IMR-90 (cell line): ENCODE measurements at regions not wholly inside any gene's neighbourhood (a gene's known extent, or its start where the extent isn't known, plus 50 kb on each side); places are given as distances from the start of the nearest gene placed in this dataset.

Experiments used
- ATAC-seq: fragments of 200-7000 bp; cut with Tn5 transposase; 2 replicates; pipeline ENCODE4 v1.9.1; 2020; ENCODE audit warnings: low read depth, mild to moderate bottlenecking, moderate library complexity
- BruUV-seq: library from RNA; stranded (reverse); fragments of 400-500 nt; replicated peaks from 2 replicates; lab custom pipeline; 2021; lab: Mats Ljungman, UMichigan
- CTCF ChIA-PET: fragments of 300-600 bp; formaldehyde crosslinking; extraction: SDS; loops from one replicate; lab custom pipeline; 2021; ENCODE audit warnings: antibody characterized with exemption; lab: Yijun Ruan, JAX
- POLR2A ChIA-PET: fragments of 300-600 bp; sonication (Branson Sonifier 250); formaldehyde crosslinking; loops from one replicate; lab custom pipeline; 2022; ENCODE audit warnings: antibody characterized with exemption; ENCODE audit not compliant: unreplicated experiment; lab: Charles Lee
- DNase-seq: peaks from one replicate; pipeline ENCODE4 v3.0.0; 2013
- H2AFZ ChIP-seq: replicated peaks from 2 replicates; pipeline ENCODE3; 2013; ENCODE audit warnings: low read length, mild to moderate bottlenecking; ENCODE audit not compliant: poor library complexity
- H2AK5ac ChIP-seq: 2 replicates; pipeline ENCODE4 v1.6.1; 2013; ENCODE audit warnings: low read depth, low read length, inconsistent platforms
- H2AK9ac ChIP-seq: replicated peaks from 2 replicates; pipeline ENCODE3; 2013; ENCODE audit warnings: mild to moderate bottlenecking, low read depth, low read length, moderate library complexity; ENCODE audit not compliant: poor library complexity
- H2BK120ac ChIP-seq: 2 replicates; pipeline ENCODE4 v1.6.1; 2013; ENCODE audit warnings: low read depth, low read length, inconsistent platforms
- H2BK15ac ChIP-seq: 3 replicates; pipeline ENCODE4 v1.6.1; 2013; ENCODE audit warnings: low read depth, low read length, inconsistent platforms
- H2BK20ac ChIP-seq: 2 replicates; pipeline ENCODE4 v1.6.1; 2013; ENCODE audit warnings: low read depth, mild to moderate bottlenecking, inconsistent platforms, low read length, moderate library complexity
- H2BK5ac ChIP-seq: 2 replicates; pipeline ENCODE4 v1.6.1; 2013; ENCODE audit warnings: mild to moderate bottlenecking, low read depth, low read length, inconsistent platforms; ENCODE audit not compliant: poor library complexity, severe bottlenecking
- H3K14ac ChIP-seq: replicated peaks from 2 replicates; pipeline ENCODE4 v1.6.1; 2013; ENCODE audit warnings: low read depth, low read length, inconsistent platforms
- H3K18ac ChIP-seq: 2 replicates; pipeline ENCODE4 v1.6.1; 2013; ENCODE audit warnings: low read depth, low read length, control low read depth
- H3K23ac ChIP-seq: 2 replicates; pipeline ENCODE4 v1.6.1; 2013; ENCODE audit warnings: low read depth, low read length, inconsistent platforms
- H3K27ac ChIP-seq: 2 replicates; pipeline ENCODE4 v1.5.1; 2013; ENCODE audit warnings: mild to moderate bottlenecking, control low read depth, low read length; ENCODE audit not compliant: insufficient read depth
- H3K27me3 ChIP-seq: 2 replicates; pipeline ENCODE4 v1.6.1; 2013; ENCODE audit warnings: low read length; ENCODE audit not compliant: control insufficient read depth, insufficient read depth
- H3K36me3 ChIP-seq: 2 replicates; pipeline ENCODE4 v1.6.1; 2013; ENCODE audit warnings: low read length, mixed read lengths; ENCODE audit not compliant: control insufficient read depth, insufficient read depth
- H3K4ac ChIP-seq: 2 replicates; pipeline ENCODE4 v1.6.1; 2013; ENCODE audit warnings: low read depth, low read length, inconsistent platforms
- H3K4me1 ChIP-seq: 2 replicates; pipeline ENCODE4 v1.6.1; 2013; ENCODE audit warnings: low read length, mixed read lengths; ENCODE audit not compliant: control insufficient read depth, insufficient read depth
- H3K4me2 ChIP-seq: 2 replicates; pipeline ENCODE4 v1.6.1; 2013; ENCODE audit warnings: low read depth, mild to moderate bottlenecking, control low read depth, low read length, moderate library complexity
- H3K4me3 ChIP-seq: 2 replicates; pipeline ENCODE4 v1.5.1; 2013; ENCODE audit warnings: low read depth, mild to moderate bottlenecking, control low read depth, low read length, moderate library complexity; ENCODE audit not compliant: insufficient read depth
- H3K56ac ChIP-seq: 2 replicates; pipeline ENCODE4 v1.6.1; 2013; ENCODE audit warnings: low read length, inconsistent platforms; ENCODE audit not compliant: insufficient read depth; ENCODE audit errors: extremely low read depth
- H3K79me1 ChIP-seq, 2 experiments: 2 replicates each; pipeline ENCODE4 v1.6.1; 2013; ENCODE audit warnings: low read length in 2 of 2, inconsistent platforms in 1 of 2, low read depth in 1 of 2
- H3K9ac ChIP-seq: 2 replicates; pipeline ENCODE4 v1.6.1; 2013; ENCODE audit warnings: low read depth, low read length, control low read depth
- H3K9me1 ChIP-seq: 2 replicates; pipeline ENCODE4 v1.6.1; 2013; ENCODE audit warnings: low read length, inconsistent platforms; ENCODE audit not compliant: insufficient read depth
- H3K9me3 ChIP-seq: 2 replicates; pipeline ENCODE4 v1.6.1; 2013; ENCODE audit warnings: low read length; ENCODE audit not compliant: control insufficient read depth, insufficient read depth
- H4K20me1 ChIP-seq: 2 replicates; pipeline ENCODE4 v1.6.1; 2013; ENCODE audit warnings: low read length, inconsistent platforms; ENCODE audit not compliant: insufficient read depth
- H4K5ac ChIP-seq: 2 replicates; pipeline ENCODE4 v1.6.1; 2013; ENCODE audit warnings: mild to moderate bottlenecking, low read depth, low read length, control low read depth
- H4K8ac ChIP-seq, 2 experiments: 2 replicates each; pipeline ENCODE4 v1.6.1; 2013; ENCODE audit warnings: low read depth in 2 of 2, low read length in 2 of 2, control low read depth in 1 of 2, inconsistent platforms in 1 of 2
- H4K91ac ChIP-seq: 2 replicates; pipeline ENCODE4 v1.6.1; 2013; ENCODE audit warnings: low read depth, low read length, inconsistent platforms; ENCODE audit not compliant: insufficient read depth
- BHLHE40 ChIP-seq: fragments of 150-350 bp; IDR thresholded peaks from 2 replicates; pipeline ENCODE4 v1.6.1; 2016; ENCODE audit warnings: mild to moderate bottlenecking, low read depth, low read length
- CEBPB ChIP-seq: IDR thresholded peaks from 2 replicates; pipeline ENCODE4 v1.6.1; 2012; ENCODE audit warnings: low read depth, low read length, improper control_type of control experiment
- CHD1 ChIP-seq: IDR thresholded peaks from 2 replicates; pipeline ENCODE4 v1.6.1; 2012; ENCODE audit warnings: low read depth, low read length, improper control_type of control experiment
- FOS ChIP-seq: fragments of 150-350 bp; IDR thresholded peaks from 2 replicates; pipeline ENCODE4 v1.6.1; 2016; ENCODE audit warnings: low read depth, low read length
- MAFK ChIP-seq: IDR thresholded peaks from 2 replicates; pipeline ENCODE4 v1.6.1; 2012; ENCODE audit warnings: low read depth, low read length, improper control_type of control experiment
- MAZ ChIP-seq: IDR thresholded peaks from 2 replicates; pipeline ENCODE4 v1.6.1; 2012; ENCODE audit warnings: low read depth, mild to moderate bottlenecking, low read length, improper control_type of control experiment, moderate library complexity, borderline replicate concordance
- MXI1 ChIP-seq: IDR thresholded peaks from 2 replicates; pipeline ENCODE4 v1.6.1; 2012; ENCODE audit warnings: low read depth, mild to moderate bottlenecking, low read length, moderate library complexity, borderline replicate concordance
- NFE2L2 ChIP-seq: fragments of 150-350 bp; IDR thresholded peaks from 2 replicates; pipeline ENCODE4 v1.6.1; 2016; ENCODE audit warnings: low read depth, mild to moderate bottlenecking, low read length
- POLR2A ChIP-seq: IDR thresholded peaks from 2 replicates; pipeline ENCODE4 v1.6.1; 2012; ENCODE audit warnings: mild to moderate bottlenecking, low read depth, low read length
- RCOR1 ChIP-seq: IDR thresholded peaks from 2 replicates; pipeline ENCODE4 v1.6.1; 2012; ENCODE audit warnings: mild to moderate bottlenecking, low read length, improper control_type of control experiment; ENCODE audit not compliant: insufficient replicate concordance
- RFX5 ChIP-seq: IDR thresholded peaks from 2 replicates; pipeline ENCODE4 v1.8.0; 2012; ENCODE audit warnings: low read depth, mild to moderate bottlenecking, low read length, moderate library complexity
- SMC3 ChIP-seq: fragments of 150-350 bp; IDR thresholded peaks from 2 replicates; pipeline ENCODE4 v1.6.1; 2016; ENCODE audit warnings: low read depth, mild to moderate bottlenecking, antibody characterized with exemption, low read length, moderate library complexity
- WGBS, 2 experiments: methylation state at CpG; one replicate each; pipeline versions ENCODE4 v1.1.5 to v1.1.7; 2013; ENCODE audit warnings: missing lambda C conversion rate in 2 of 2; ENCODE audit not compliant: insufficient read length in 1 of 2; ENCODE audit errors: extremely low coverage in 2 of 2; 5-methylcytosine and 5-hydroxymethylcytosine counted together
- dilution Hi-C: fragments of 300-500 bp; cut with HindIII; formaldehyde crosslinking; loops from one replicate; pipeline ENCODE4 v1.14.3; 2018; ENCODE audit warnings: low sequenced_read_pairs; ENCODE audit not compliant: unreplicated experiment
- in situ Hi-C: fragments of 300-500 bp; cut with MboI; formaldehyde crosslinking; loops from 3 replicates; pipeline ENCODE4 v1.14.3; 2019; ENCODE audit warnings: low sequenced_read_pairs, inconsistent platforms, mixed read lengths
- intact Hi-C: fragments of 100-400 bp; cut with micrococcal nuclease; formaldehyde crosslinking; loops from 2 replicates; pipeline ENCODE4 v1.10.0; 2022
- TF ChIP-seq, protein P1 (sequence below): conservative IDR thresholded peaks from 2 replicates; pipeline ENCODE4 v1.5.1; 2012; ENCODE audit warnings: mild to moderate bottlenecking, low read depth, low read length, improper control_type of control experiment
- TF ChIP-seq, protein P2 (sequence below): fragments of 150-350 bp; IDR thresholded peaks from 2 replicates; pipeline ENCODE4 v1.6.1; 2017; ENCODE audit warnings: mild to moderate bottlenecking, antibody characterized with exemption, low read length, low read depth
- TF ChIP-seq, protein P3 (sequence below): fragments of 150-350 bp; IDR thresholded peaks from 2 replicates; pipeline ENCODE4 v1.6.1; 2016; ENCODE audit warnings: low read depth, mild to moderate bottlenecking, low read length, moderate library complexity, borderline replicate concordance

DNA sequence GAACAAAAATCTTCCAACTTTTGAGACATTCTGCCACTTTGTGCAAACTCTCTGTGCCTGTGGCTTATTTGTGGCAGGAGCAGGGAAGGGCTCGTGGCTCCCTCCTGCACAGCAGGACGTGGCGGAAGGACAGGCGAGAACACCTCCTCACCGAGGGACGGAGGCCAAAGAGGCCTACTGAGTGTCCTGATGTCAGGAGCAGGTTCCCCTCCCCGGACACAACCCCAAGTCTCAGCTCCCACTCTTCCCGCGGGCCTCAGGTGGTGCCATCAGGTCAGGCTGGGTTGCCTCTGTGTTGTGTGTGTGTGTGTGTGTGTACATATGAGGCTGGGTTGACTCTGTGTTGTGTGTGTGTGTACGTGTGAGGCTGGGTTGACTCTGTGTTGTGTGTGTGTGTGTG is 136.8 kb upstream of the LPCAT1 start:
- H2AFZ ChIP-seq: no peak overlapping the region
- H3K36me3 ChIP-seq: no peaks in the 10 kb centered on the region
- peaks cover 61% of the 10 kb centered on the region for H3K27me3 ChIP-seq
- in situ Hi-C loops (no loop called here), dilution Hi-C loops (no loop called here), intact Hi-C loops (no loop called here)
- H4K5ac ChIP-seq: no peak overlapping the region
- WGBS, 2 experiments: no CpG with 5 or more reads among the region's 10 CpGs
- H2BK15ac ChIP-seq: no peak overlapping the region
- no peak overlapping the region for H4K8ac ChIP-seq
- 0 out of 2 replicates have a peak, but pooled peaks cover under 1% of the 10 kb centered on the region for H3K9me1 ChIP-seq
- no peak overlapping the region for H3K4me3 ChIP-seq
- H3K23ac ChIP-seq: no peak overlapping the region
- H3K4ac ChIP-seq: no peak overlapping the region
- ChIA-PET POLR2A (no interaction called here), CTCF (no interaction called here)
- H3K18ac ChIP-seq: no peak overlapping the region
- no peak overlapping the region for H3K4me2 ChIP-seq
- no peak overlapping the region for H3K9ac ChIP-seq
- no peak for TF ChIP-seq MAZ
- TF ChIP-seq MXI1: no peak
- TF ChIP-seq, protein P1, sequence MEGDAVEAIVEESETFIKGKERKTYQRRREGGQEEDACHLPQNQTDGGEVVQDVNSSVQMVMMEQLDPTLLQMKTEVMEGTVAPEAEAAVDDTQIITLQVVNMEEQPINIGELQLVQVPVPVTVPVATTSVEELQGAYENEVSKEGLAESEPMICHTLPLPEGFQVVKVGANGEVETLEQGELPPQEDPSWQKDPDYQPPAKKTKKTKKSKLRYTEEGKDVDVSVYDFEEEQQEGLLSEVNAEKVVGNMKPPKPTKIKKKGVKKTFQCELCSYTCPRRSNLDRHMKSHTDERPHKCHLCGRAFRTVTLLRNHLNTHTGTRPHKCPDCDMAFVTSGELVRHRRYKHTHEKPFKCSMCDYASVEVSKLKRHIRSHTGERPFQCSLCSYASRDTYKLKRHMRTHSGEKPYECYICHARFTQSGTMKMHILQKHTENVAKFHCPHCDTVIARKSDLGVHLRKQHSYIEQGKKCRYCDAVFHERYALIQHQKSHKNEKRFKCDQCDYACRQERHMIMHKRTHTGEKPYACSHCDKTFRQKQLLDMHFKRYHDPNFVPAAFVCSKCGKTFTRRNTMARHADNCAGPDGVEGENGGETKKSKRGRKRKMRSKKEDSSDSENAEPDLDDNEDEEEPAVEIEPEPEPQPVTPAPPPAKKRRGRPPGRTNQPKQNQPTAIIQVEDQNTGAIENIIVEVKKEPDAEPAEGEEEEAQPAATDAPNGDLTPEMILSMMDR: no peak
- no peak for TF ChIP-seq RCOR1
- TF ChIP-seq RFX5: no peak
- no peak for TF ChIP-seq BHLHE40
- no peak for TF ChIP-seq CEBPB
- TF ChIP-seq, protein P2, sequence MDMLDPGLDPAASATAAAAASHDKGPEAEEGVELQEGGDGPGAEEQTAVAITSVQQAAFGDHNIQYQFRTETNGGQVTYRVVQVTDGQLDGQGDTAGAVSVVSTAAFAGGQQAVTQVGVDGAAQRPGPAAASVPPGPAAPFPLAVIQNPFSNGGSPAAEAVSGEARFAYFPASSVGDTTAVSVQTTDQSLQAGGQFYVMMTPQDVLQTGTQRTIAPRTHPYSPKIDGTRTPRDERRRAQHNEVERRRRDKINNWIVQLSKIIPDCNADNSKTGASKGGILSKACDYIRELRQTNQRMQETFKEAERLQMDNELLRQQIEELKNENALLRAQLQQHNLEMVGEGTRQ: no peak
- no peak for TF ChIP-seq MAFK
- TF ChIP-seq NFE2L2: no peak
- no peak for TF ChIP-seq FOS
- no peak for TF ChIP-seq CHD1
- TF ChIP-seq SMC3: no peak
- TF ChIP-seq, protein P3, sequence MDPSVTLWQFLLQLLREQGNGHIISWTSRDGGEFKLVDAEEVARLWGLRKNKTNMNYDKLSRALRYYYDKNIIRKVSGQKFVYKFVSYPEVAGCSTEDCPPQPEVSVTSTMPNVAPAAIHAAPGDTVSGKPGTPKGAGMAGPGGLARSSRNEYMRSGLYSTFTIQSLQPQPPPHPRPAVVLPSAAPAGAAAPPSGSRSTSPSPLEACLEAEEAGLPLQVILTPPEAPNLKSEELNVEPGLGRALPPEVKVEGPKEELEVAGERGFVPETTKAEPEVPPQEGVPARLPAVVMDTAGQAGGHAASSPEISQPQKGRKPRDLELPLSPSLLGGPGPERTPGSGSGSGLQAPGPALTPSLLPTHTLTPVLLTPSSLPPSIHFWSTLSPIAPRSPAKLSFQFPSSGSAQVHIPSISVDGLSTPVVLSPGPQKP: no peak
- no peak for TF ChIP-seq POLR2A
- H3K9me3 ChIP-seq: no peaks in the 10 kb centered on the region
- H2BK5ac ChIP-seq: no peak overlapping the region
- no peaks in the 10 kb centered on the region for H3K4me1 ChIP-seq
- ATAC-seq (no peak), DNase-seq (no peak)
- no peak overlapping the region for H3K27ac ChIP-seq
- H3K56ac ChIP-seq: no peak overlapping the region
- no TSS peak for BruUV-seq
- no peak overlapping the region for H2BK20ac ChIP-seq
- no peak overlapping the region for H2BK120ac ChIP-seq
- H4K20me1 ChIP-seq: no peaks in the 10 kb centered on the region
- no peaks in the 10 kb centered on the region for H3K79me1 ChIP-seq
- H3K14ac ChIP-seq: no peak overlapping the region
- H4K91ac ChIP-seq: no peak overlapping the region
- no peak overlapping the region for H2AK5ac ChIP-seq
- H2AK9ac ChIP-seq: no peak overlapping the region
